Stimulated activated naive B cell treated with anti-CD40 and anti-IgM and Interleukin-4, amounts not matched to agents 10 μg/mL and 1 μg/mL and 100 μg/mL, for 72 hours (primary cell): ENCODE measurements at regions not wholly inside any gene's neighbourhood (a gene's known extent, or its start where the extent isn't known, plus 50 kb on each side); places are given as distances from the start of the nearest gene placed in this dataset.

Source experiments
- ATAC-seq, 2 donors: fragments of 150-1000 bp; cut with Tn5 transposase; replicated peaks; 2 replicates each; pipeline ENCODE4 v1.10.0; 2021; ENCODE audit warnings: moderate library complexity in 1 of 2
- DNase-seq: peaks from one replicate; pipeline ENCODE4 v3.0.0; 2021
- H3K27ac Mint-ChIP-seq: one replicate; pipeline ENCODE4 v1.8.0; 2022; ENCODE audit warnings: mild to moderate bottlenecking, mixed read lengths
- H3K27me3 Mint-ChIP-seq, 2 donors: one replicate each; pipeline ENCODE4 v1.8.0; 2022; ENCODE audit warnings: mixed read lengths in 2 of 2
- H3K36me3 Mint-ChIP-seq, 2 donors: one replicate each; pipeline ENCODE4 v1.8.0; 2022; ENCODE audit warnings: mixed read lengths in 2 of 2, mild to moderate bottlenecking in 1 of 2
- H3K4me1 Mint-ChIP-seq, 2 donors: one replicate each; pipeline ENCODE4 v1.8.0; 2022; ENCODE audit warnings: mixed read lengths in 2 of 2, mild to moderate bottlenecking in 1 of 2
- H3K4me3 Mint-ChIP-seq, 2 donors: one replicate each; pipeline ENCODE4 v1.8.0; 2022; ENCODE audit warnings: mild to moderate bottlenecking in 2 of 2, mixed read lengths in 2 of 2, moderate library complexity in 1 of 2
- H3K9me3 Mint-ChIP-seq, 2 donors: one replicate each; pipeline ENCODE4 v1.8.0; 2022; ENCODE audit warnings: mixed read lengths in 2 of 2, mild to moderate bottlenecking in 1 of 2

GRCh38 chr14:38150075-38150474 lies 57.6 kb upstream of the SSTR1 start:
- no peak overlapping the region for H3K27ac Mint-ChIP-seq
- no peak overlapping the region for H3K4me3 Mint-ChIP-seq
- ATAC-seq (no peak), DNase-seq (no peak)
- no peaks in the 10 kb centered on the region for H3K27me3 Mint-ChIP-seq
- no peaks in the 10 kb centered on the region for H3K36me3 Mint-ChIP-seq
- peaks cover 0 to 2% of the 10 kb centered on the region in 2 donors for H3K9me3 Mint-ChIP-seq
- H3K4me1 Mint-ChIP-seq = no peaks in the 10 kb centered on the region
